Lung (tissue), 11 donors: ENCODE measurements at regions not wholly inside any gene's neighbourhood (a gene's known extent, or its start where the extent isn't known, plus 50 kb on each side); places are given as distances from the start of the nearest gene placed in this dataset.

Source experiments
- ATAC-seq: fragments of 200-7000 bp; cut with Tn5 transposase; one replicate; pipeline ENCODE4 v1.9.1; 2020; ENCODE audit warnings: moderate number of reproducible peaks; ENCODE audit not compliant: insufficient read depth, low FRiP score
- DNase-seq, 3 donors: peaks; one replicate each; pipeline ENCODE4 v3.0.0-alpha.2; 2013 to 2017
- H3K27ac ChIP-seq, 2 donors: one replicate each; pipeline ENCODE4 v1.5.1; 2013; ENCODE audit warnings: mild to moderate bottlenecking in 2 of 2, moderate library complexity in 2 of 2, control low read depth in 1 of 2, inconsistent platforms in 1 of 2, low read depth in 1 of 2, low read length in 1 of 2
- H3K27me3 ChIP-seq, 3 donors: one replicate each; pipeline ENCODE4 v1.5.1; 2013; ENCODE audit warnings: low read length in 2 of 3; ENCODE audit not compliant: control insufficient read depth in 3 of 3, insufficient read depth in 3 of 3
- H3K36me3 ChIP-seq, 4 donors: one replicate each; pipeline ENCODE4 v1.5.1; 2013; ENCODE audit warnings: low read length in 4 of 4, mild to moderate bottlenecking in 1 of 4, moderate library complexity in 1 of 4; ENCODE audit not compliant: control insufficient read depth in 4 of 4, insufficient read depth in 4 of 4
- H3K4me1 ChIP-seq, 5 donors: one replicate each; pipeline ENCODE4 v1.5.1; 2013; ENCODE audit warnings: low read length in 5 of 5, mild to moderate bottlenecking in 2 of 5, moderate library complexity in 1 of 5; ENCODE audit not compliant: control insufficient read depth in 5 of 5, insufficient read depth in 5 of 5
- H3K4me3 ChIP-seq: one replicate; pipeline ENCODE4 v1.5.1; 2013; ENCODE audit warnings: mild to moderate bottlenecking, control low read depth, moderate library complexity
- H3K9ac ChIP-seq, 2 donors: one replicate each; pipeline ENCODE4 v1.5.1; 2013; ENCODE audit warnings: low read length in 2 of 2, control low read depth in 1 of 2; ENCODE audit not compliant: insufficient read depth in 1 of 2
- H3K9me3 ChIP-seq, 4 donors: one replicate each; pipeline ENCODE4 v1.5.1; 2013; ENCODE audit warnings: low read length in 3 of 4, mild to moderate bottlenecking in 1 of 4, moderate library complexity in 1 of 4; ENCODE audit not compliant: control insufficient read depth in 4 of 4, insufficient read depth in 3 of 4
- WGBS, 2 donors: extraction: QIAGEN DNeasy Blood & Tissue Kit; methylation state at CpG; one replicate each; pipeline ENCODE4 v1.1.7; 2013; 5-methylcytosine and 5-hydroxymethylcytosine counted together
- TF ChIP-seq, protein P1 (sequence below): IDR thresholded peaks from 2 replicates; pipeline ENCODE4 v1.5.1; 2012; ENCODE audit warnings: mild to moderate bottlenecking; ENCODE audit errors: control extremely low read depth, extremely low read depth
- donor health status: control.
- donor health status: control.
- donor health status: Bipolar disorder and iron deficiency.
- donor health status: healthy.
- donor health status: DM: yes; HTN: yes; CAD: no.

DNA sequence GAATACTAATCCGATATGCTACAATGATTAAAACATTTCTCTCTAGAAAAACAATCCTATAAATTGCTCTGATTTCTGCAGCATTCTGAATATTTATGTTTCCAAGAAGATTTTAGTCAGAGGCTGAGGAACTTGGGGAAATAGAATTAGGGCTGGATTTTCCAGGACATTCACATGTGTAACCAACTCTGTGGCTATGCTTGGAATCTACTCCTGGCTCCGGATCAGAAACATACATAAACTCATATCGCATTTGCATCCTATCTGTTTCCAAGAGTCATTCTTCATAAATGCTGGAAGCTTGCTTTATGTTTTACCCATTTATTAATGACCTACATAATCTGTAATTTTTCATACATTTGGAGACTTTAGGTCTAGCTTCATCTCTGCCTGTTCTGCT, 459.9 kb upstream of the MARCKS start:
- Histone ChIP-seq H3K27me3 (no peaks in the 10 kb centered on the region), H3K9me3 (no peaks in the 10 kb centered on the region), H3K36me3 (no peaks in the 10 kb centered on the region), H3K9ac (no peak overlapping the region), H3K4me3 (no peak overlapping the region), H3K4me1 (peaks cover 0 to 25% (median 14%) of the 10 kb centered on the region in 5 donors), H3K27ac (no peak overlapping the region)
- DNase-seq (peak in 2 of 3 donors; percentile 66 to 72), ATAC-seq (no peak)
- TF ChIP-seq, protein P1, sequence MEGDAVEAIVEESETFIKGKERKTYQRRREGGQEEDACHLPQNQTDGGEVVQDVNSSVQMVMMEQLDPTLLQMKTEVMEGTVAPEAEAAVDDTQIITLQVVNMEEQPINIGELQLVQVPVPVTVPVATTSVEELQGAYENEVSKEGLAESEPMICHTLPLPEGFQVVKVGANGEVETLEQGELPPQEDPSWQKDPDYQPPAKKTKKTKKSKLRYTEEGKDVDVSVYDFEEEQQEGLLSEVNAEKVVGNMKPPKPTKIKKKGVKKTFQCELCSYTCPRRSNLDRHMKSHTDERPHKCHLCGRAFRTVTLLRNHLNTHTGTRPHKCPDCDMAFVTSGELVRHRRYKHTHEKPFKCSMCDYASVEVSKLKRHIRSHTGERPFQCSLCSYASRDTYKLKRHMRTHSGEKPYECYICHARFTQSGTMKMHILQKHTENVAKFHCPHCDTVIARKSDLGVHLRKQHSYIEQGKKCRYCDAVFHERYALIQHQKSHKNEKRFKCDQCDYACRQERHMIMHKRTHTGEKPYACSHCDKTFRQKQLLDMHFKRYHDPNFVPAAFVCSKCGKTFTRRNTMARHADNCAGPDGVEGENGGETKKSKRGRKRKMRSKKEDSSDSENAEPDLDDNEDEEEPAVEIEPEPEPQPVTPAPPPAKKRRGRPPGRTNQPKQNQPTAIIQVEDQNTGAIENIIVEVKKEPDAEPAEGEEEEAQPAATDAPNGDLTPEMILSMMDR, result no peak
- 76 to 81% methylated on average over 3 of the region's 3 CpGs for WGBS, 2 donors

DNA sequence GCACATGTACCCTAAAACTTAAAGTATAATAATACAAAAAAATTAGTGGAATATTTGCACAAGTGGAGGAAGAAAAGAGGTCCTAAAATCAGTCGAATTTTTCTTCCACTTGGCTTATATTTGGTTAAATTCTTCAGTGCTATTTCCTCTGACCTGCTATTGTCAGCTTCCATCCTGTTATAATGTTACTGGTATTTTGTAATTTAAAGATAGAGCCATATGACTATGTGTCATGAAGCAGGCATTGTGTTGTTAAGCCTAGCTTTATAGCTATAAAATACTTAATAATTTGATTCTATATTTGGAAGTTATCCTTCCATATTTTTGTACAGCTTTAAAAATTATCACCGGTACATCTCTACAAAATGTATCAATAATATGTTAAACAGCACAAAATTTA, 455.9 kb upstream of the MARCKS start:
- ATAC-seq, result no peak
- Histone ChIP-seq H3K9ac (no peak overlapping the region), H3K27me3 (no peaks in the 10 kb centered on the region), H3K27ac (no peak overlapping the region), H3K4me1 (peaks cover 0 to 17% (median 6%) of the 10 kb centered on the region in 5 donors), H3K36me3 (no peaks in the 10 kb centered on the region), H3K4me3 (no peak overlapping the region), H3K9me3 (no peaks in the 10 kb centered on the region)
- 66 to 80% methylated on average over 2 of the region's 2 CpGs for WGBS, 2 donors
- TF ChIP-seq, protein P1, result no peak
- DNase-seq, result no peak

DNA sequence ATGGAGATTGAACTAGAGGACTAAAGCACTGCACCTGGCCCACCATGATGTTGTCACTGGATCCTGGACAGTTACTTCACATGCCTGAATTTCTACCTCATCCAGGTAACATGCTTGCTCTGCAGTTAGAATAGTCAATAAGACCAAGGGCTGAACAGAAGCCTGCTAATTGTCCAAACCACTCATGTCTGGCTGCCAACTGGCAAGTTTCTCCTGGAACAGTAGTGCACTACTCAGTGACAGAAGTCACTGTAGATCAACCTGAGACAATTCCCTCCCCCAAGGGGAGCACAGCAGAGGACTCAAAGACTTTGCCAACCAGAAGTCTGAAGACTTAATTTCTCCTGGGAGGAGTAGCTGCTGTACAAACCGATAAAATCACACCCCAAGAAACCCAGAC, 454.6 kb upstream of the MARCKS start:
- ATAC-seq (no peak), DNase-seq (peak in 1 of 3 donors; percentile 26)
- Histone ChIP-seq H3K4me1 (peaks cover 0 to 7% (median 2%) of the 10 kb centered on the region in 5 donors), H3K9me3 (no peaks in the 10 kb centered on the region), H3K4me3 (no peak overlapping the region), H3K27ac (no peak overlapping the region), H3K27me3 (no peaks in the 10 kb centered on the region), H3K9ac (no peak overlapping the region), H3K36me3 (no peaks in the 10 kb centered on the region)
- TF ChIP-seq, protein P1, result no peak
- WGBS, 2 donors, result 97 to 100% methylated on average over 1 of the region's 1 CpG

DNA sequence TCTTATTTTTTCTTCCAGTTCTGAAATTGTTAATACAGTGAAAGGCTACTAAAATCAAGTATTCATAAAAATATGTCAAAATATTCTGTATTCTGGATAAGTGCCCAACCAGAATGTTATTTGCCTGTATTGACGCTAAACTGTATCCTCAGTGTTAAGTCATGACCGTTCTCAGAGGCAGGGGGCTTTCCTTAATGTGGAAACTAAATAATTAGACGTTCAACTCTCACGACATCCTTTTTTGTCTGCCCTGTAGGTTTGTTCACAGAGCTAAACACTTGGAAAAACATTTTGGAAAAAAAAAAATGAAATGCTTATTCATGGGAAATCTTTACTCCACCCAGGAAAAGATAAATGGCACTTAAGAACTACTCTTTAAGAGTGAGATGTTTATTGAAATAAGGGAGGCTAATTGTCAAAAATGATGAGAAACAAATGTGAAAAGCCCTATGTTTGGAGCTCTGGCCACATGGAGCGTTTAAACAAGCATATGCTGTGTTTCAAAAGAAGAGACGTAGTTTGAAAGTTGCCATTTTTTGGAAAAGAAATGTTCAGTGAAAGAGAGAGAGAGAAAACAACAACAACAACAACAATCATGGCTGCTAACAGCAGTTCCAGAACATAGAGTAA, 453.1 kb upstream of the MARCKS start:
- ATAC-seq (no peak), DNase-seq (peak in 1 of 3 donors; percentile 45)
- WGBS, 2 donors, result 79 to 87% methylated on average over 6 of the region's 6 CpGs
- Histone ChIP-seq H3K4me1 (peaks cover 0 to 7% (median 2%) of the 10 kb centered on the region in 5 donors), H3K36me3 (no peaks in the 10 kb centered on the region), H3K9me3 (no peaks in the 10 kb centered on the region), H3K9ac (no peak overlapping the region), H3K4me3 (no peak overlapping the region), H3K27ac (no peak overlapping the region), H3K27me3 (no peaks in the 10 kb centered on the region)
- TF ChIP-seq, protein P1, result no peak
